ENCODE measurements at regions not wholly inside any gene's neighbourhood (a gene's known extent, or its start where the extent isn't known, plus 50 kb on each side); places are given as distances from the start of the nearest gene placed in this dataset.

DNA sequence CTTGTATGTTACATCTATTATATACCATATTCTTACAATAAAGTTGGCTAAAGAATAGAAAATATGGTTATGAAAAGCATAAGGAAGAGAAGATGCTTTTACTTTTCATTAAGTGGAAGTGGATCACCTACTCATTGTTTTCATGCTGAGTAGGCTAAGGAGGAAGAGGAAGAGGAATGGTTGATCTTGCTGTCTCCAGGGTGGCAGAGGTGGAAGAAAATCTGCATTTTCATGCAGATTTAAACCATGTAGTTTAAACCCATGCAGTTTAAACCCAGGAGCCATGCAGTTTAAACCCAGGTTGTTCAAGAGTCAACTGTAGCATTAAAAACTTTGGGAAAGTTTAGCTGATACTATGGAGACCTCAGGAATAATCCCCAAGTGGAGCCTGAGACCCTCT, 214.8 kb upstream of the NAALADL2 start:
- Mint-ChIP-seq H3K27ac (no peak overlapping the region), H3K4me3 (no peak overlapping the region), H3K36me3 (ENCODE audit: low read depth) (no peaks in the 10 kb centered on the region), H3K9me3 (no peaks in the 10 kb centered on the region), H3K4me1 (no peaks in the 10 kb centered on the region), H3K27me3 (ENCODE audit: low read depth, poor library complexity) (no peaks in the 10 kb centered on the region)
- TF ChIP-seq, protein P1, sequence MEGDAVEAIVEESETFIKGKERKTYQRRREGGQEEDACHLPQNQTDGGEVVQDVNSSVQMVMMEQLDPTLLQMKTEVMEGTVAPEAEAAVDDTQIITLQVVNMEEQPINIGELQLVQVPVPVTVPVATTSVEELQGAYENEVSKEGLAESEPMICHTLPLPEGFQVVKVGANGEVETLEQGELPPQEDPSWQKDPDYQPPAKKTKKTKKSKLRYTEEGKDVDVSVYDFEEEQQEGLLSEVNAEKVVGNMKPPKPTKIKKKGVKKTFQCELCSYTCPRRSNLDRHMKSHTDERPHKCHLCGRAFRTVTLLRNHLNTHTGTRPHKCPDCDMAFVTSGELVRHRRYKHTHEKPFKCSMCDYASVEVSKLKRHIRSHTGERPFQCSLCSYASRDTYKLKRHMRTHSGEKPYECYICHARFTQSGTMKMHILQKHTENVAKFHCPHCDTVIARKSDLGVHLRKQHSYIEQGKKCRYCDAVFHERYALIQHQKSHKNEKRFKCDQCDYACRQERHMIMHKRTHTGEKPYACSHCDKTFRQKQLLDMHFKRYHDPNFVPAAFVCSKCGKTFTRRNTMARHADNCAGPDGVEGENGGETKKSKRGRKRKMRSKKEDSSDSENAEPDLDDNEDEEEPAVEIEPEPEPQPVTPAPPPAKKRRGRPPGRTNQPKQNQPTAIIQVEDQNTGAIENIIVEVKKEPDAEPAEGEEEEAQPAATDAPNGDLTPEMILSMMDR (IDR thresholded peaks at IDR 0.05), result no peak
- DNase-seq, result no peak

DNA sequence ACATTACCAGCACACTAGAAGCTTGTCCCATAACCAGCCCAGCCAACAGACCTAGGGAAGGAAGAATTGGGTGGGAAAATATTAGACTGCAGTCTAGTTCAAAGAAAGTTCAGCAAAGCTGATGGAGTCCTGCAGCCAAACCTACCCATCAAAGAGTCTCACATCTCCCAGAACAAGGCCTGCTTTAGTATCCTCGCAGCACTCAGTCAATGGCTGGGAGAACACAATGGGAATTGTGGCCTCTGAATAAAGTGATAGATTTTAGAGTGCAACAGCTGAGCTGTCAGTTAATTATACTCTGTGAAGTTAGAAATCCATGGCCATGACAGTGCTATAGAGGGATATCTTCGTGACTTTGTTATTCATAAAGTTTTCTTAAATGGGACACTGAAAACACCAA, 207.2 kb upstream of the NAALADL2 start:
- H3K9me3 Mint-ChIP-seq, result no peaks in the 10 kb centered on the region
- H3K4me3 Mint-ChIP-seq, result no peak overlapping the region
- H3K4me1 Mint-ChIP-seq, result no peaks in the 10 kb centered on the region
- no peaks in the 10 kb centered on the region for H3K36me3 Mint-ChIP-seq (ENCODE audit: low read depth)
- H3K27ac Mint-ChIP-seq, result no peak overlapping the region
- DNase-seq, result no peak
- no peaks in the 10 kb centered on the region for H3K27me3 Mint-ChIP-seq (ENCODE audit: low read depth, poor library complexity)
- TF ChIP-seq, protein P1 (IDR thresholded peaks at IDR 0.05), result no peak

DNA sequence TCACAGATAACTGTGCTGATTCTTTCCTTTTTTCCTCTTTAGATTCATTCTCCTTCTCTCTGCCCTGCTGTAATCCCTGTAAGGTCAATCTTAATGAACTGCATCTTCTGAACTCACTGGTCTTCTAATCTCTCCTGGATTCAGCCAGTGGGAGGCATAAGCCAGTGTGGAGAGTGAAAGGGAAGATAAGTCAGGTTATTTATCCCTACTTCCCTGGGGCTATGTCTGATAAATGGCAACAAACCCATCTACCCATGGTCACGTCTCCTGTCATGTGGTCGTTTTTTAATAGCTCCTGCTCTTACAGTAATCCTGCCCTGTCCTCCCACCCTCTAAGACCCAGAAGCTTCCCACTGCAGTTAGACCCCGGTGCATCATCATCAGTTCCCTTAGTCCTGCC, 199.6 kb upstream of the NAALADL2 start:
- TF ChIP-seq, protein P1 (IDR thresholded peaks at IDR 0.05), result no peak
- no peaks in the 10 kb centered on the region for H3K4me1 Mint-ChIP-seq
- no peak for DNase-seq
- H3K36me3 Mint-ChIP-seq (ENCODE audit: low read depth), result no peaks in the 10 kb centered on the region
- H3K27ac Mint-ChIP-seq, result no peak overlapping the region
- no peaks in the 10 kb centered on the region for H3K27me3 Mint-ChIP-seq (ENCODE audit: low read depth, poor library complexity)
- H3K9me3 Mint-ChIP-seq, result no peaks in the 10 kb centered on the region
- H3K4me3 Mint-ChIP-seq, result no peak overlapping the region

DNA sequence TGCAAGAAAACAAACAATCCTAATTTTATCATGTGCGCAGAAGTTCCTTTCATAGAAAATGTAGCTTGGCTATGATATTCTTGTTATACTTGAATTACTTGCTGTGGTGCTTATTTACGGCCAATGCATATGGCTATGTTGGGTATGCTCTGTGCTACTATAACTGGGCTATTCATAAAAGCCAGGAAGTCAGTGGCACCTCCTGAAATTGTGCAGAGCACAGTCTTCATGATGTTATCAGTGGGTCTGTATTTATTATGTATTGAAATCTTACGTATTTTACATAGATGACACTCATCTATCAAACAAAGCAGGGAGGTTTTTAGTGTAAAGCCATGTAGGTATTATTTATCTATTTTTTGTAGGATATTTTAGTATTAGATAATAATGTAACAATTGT, 196.5 kb upstream of the NAALADL2 start:
- H3K4me3 Mint-ChIP-seq, result no peak overlapping the region
- no peak for DNase-seq
- H3K4me1 Mint-ChIP-seq, result peaks cover 5% of the 10 kb centered on the region
- H3K36me3 Mint-ChIP-seq (ENCODE audit: low read depth), result no peaks in the 10 kb centered on the region
- H3K9me3 Mint-ChIP-seq, result no peaks in the 10 kb centered on the region
- no peaks in the 10 kb centered on the region for H3K27me3 Mint-ChIP-seq (ENCODE audit: low read depth, poor library complexity)
- H3K27ac Mint-ChIP-seq, result no peak overlapping the region
- TF ChIP-seq, protein P1 (IDR thresholded peaks at IDR 0.05), result no peak

DNA sequence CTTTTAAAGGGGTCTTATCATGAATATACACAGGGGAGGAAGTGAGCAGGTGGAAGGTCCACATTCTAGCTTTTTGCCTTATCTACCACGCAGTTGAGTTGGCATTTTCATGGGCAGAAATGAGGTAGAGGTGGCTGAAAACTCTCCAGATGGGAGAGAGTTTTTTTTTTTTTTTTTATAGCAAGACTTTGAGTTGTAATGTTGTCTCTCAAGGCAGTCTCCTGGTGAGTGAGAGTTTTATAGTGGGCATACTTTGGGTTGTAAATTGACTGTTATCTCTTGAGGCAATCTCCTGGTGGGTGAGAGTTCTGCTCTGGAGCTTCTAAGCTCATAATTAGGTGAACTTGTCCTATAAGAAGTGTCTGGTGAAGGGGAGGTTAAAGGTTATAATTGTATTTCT, 191.7 kb upstream of the NAALADL2 start:
- no peaks in the 10 kb centered on the region for H3K36me3 Mint-ChIP-seq (ENCODE audit: low read depth)
- no peak overlapping the region for H3K4me3 Mint-ChIP-seq
- no peak overlapping the region for H3K27ac Mint-ChIP-seq

DNA sequence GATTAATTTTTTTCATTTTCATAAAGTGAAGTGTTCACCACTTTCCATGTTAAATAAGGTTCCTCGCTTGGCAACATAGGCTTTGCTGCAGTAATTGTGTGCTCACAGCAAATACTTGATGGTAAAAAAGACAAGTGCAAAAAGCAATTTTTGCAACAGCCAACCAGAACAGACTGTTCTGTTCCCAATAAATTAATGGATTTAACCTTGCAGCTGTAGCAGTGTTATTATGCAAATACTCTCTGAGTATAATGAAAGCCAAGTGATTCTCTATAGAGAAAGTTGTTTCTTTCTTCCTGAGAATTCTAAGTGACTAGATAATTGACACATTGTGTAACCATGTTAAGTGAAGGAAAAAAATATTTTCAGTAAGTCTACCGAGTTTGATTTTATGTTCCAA, 183.7 kb upstream of the NAALADL2 start:
- Mint-ChIP-seq H3K4me3 (no peak overlapping the region), H3K4me1 (no peaks in the 10 kb centered on the region), H3K27me3 (ENCODE audit: low read depth, poor library complexity) (no peaks in the 10 kb centered on the region), H3K9me3 (no peaks in the 10 kb centered on the region), H3K36me3 (ENCODE audit: low read depth) (no peaks in the 10 kb centered on the region), H3K27ac (no peak overlapping the region)
- no peak for DNase-seq
- TF ChIP-seq, protein P1 (IDR thresholded peaks at IDR 0.05), result no peak

More for the DNA sequence above, 191.7 kb upstream of the NAALADL2 start:
- Mint-ChIP-seq H3K9me3 (peaks cover 7% of the 10 kb centered on the region), H3K4me1 (peaks cover 6% of the 10 kb centered on the region), H3K27me3 (ENCODE audit: low read depth, poor library complexity) (no peaks in the 10 kb centered on the region)
- TF ChIP-seq, protein P1 (IDR thresholded peaks at IDR 0.05), result no peak
- DNase-seq, result no peak

All from nephron progenitor cell (in vitro differentiated cells).